Brain microvascular endothelial cell (primary cell): ENCODE measurements at regions not wholly inside any gene's neighbourhood (a gene's known extent, or its start where the extent isn't known, plus 50 kb on each side); places are given as distances from the start of the nearest gene placed in this dataset.

Experiments used
- DNase-seq: peaks from one replicate; pipeline ENCODE4 v3.0.0-alpha.2; 2020
- H3K27ac ChIP-seq: fragments of 250-450 bp; sonication (Bioruptor Pico); 2 replicates; pipeline ENCODE4 v1.5.1; 2020; ENCODE audit warnings: mild to moderate bottlenecking, moderate library complexity
- H3K27me3 ChIP-seq: fragments of 250-450 bp; sonication (Bioruptor Pico); replicated peaks from 2 replicates; pipeline ENCODE4 v1.5.1; 2020; ENCODE audit warnings: mild to moderate bottlenecking
- H3K36me3 ChIP-seq: fragments of 250-450 bp; sonication (Bioruptor Pico); replicated peaks from 2 replicates; pipeline ENCODE4 v1.5.1; 2020; ENCODE audit warnings: mild to moderate bottlenecking
- H3K4me3 ChIP-seq: 2 replicates; pipeline ENCODE4 v1.5.1; 2011; ENCODE audit warnings: low read depth, mild to moderate bottlenecking, control low read depth, low read length, moderate library complexity
- CTCF ChIP-seq: IDR thresholded peaks from 2 replicates; pipeline ENCODE4 v1.5.1; 2011; ENCODE audit warnings: low read depth, mild to moderate bottlenecking, moderate library complexity, low read length, control low read depth, inconsistent platforms; ENCODE audit errors: missing control alignments
- in situ Hi-C: cut with HindIII; loops from 2 replicates; pipeline ENCODE4 v1.10.0; 2017; ENCODE audit warnings: low sequenced_read_pairs, low pct_ligation_motif_present

GRCh38 chr22:49180683-49181024 is 647.0 kb downstream of the BRD1 start:
- TF ChIP-seq CTCF: no peak
- no peak overlapping the region for H3K27ac ChIP-seq
- no peaks in the 10 kb centered on the region for H3K27me3 ChIP-seq
- H3K4me3 ChIP-seq: no peak overlapping the region
- no peaks in the 10 kb centered on the region for H3K36me3 ChIP-seq
- DNase-seq: no peak
- in situ Hi-C loops: no loop called here

- TF ChIP-seq CTCF: no peak
- DNase-seq: no peak
- no peaks in the 10 kb centered on the region for H3K36me3 ChIP-seq
- no peak overlapping the region for H3K4me3 ChIP-seq
- H3K27me3 ChIP-seq: no peaks in the 10 kb centered on the region
- H3K27ac ChIP-seq: no peak overlapping the region
- in situ Hi-C loops: no loop called here
Observed at GRCh38 chr22:49179886-49180682, 647.6 kb downstream of the BRD1 start.

- Histone ChIP-seq H3K27ac (no peak overlapping the region), H3K4me3 (no peak overlapping the region), H3K27me3 (no peaks in the 10 kb centered on the region), H3K36me3 (no peaks in the 10 kb centered on the region)
- no peak for TF ChIP-seq CTCF
- DNase-seq: no peak
- in situ Hi-C loops: no loop called here
Observed at GRCh38 chr22:49179175-49179574, 648.5 kb downstream of the BRD1 start.

GRCh38 chr22:49178246-49179005 is 649.2 kb downstream of the BRD1 start:
- H3K36me3 ChIP-seq: no peaks in the 10 kb centered on the region
- H3K27ac ChIP-seq: no peak overlapping the region
- no peaks in the 10 kb centered on the region for H3K27me3 ChIP-seq
- in situ Hi-C loops: no loop called here
- TF ChIP-seq CTCF: no peak
- no peak for DNase-seq
- no peak overlapping the region for H3K4me3 ChIP-seq

GRCh38 chr22:49177666-49178065 is 650.0 kb downstream of the BRD1 start:
- no peak for DNase-seq
- no peak for TF ChIP-seq CTCF
- Histone ChIP-seq H3K27me3 (no peaks in the 10 kb centered on the region), H3K27ac (no peak overlapping the region), H3K36me3 (no peaks in the 10 kb centered on the region), H3K4me3 (no peak overlapping the region)
- in situ Hi-C loops: no loop called here

- no peak for TF ChIP-seq CTCF
- H3K27ac ChIP-seq: no peak overlapping the region
- DNase-seq: no peak
- in situ Hi-C loops: no loop called here
- no peaks in the 10 kb centered on the region for H3K27me3 ChIP-seq
- no peaks in the 10 kb centered on the region for H3K36me3 ChIP-seq
- H3K4me3 ChIP-seq: no peak overlapping the region
Observed at GRCh38 chr22:49176956-49177355, 650.7 kb downstream of the BRD1 start.
